Retinal pigment epithelial cell (primary cell): ENCODE measurements at regions not wholly inside any gene's neighbourhood (a gene's known extent, or its start where the extent isn't known, plus 50 kb on each side); places are given as distances from the start of the nearest gene placed in this dataset.

ENCODE experiments used
- DNase-seq: peaks from one replicate; pipeline ENCODE4 v3.0.0-alpha.2; 2010; ENCODE audit warnings: low read depth
- H3K4me3 ChIP-seq: 2 replicates; pipeline ENCODE4 v1.5.1; 2011; ENCODE audit warnings: mild to moderate bottlenecking, low read length, control low read depth, moderate library complexity
- TF ChIP-seq, protein P1 (sequence below): conservative IDR thresholded peaks from 2 replicates; pipeline ENCODE4 v1.5.1; 2011; ENCODE audit warnings: low read depth, low read length, control low read depth, inconsistent platforms

DNA sequence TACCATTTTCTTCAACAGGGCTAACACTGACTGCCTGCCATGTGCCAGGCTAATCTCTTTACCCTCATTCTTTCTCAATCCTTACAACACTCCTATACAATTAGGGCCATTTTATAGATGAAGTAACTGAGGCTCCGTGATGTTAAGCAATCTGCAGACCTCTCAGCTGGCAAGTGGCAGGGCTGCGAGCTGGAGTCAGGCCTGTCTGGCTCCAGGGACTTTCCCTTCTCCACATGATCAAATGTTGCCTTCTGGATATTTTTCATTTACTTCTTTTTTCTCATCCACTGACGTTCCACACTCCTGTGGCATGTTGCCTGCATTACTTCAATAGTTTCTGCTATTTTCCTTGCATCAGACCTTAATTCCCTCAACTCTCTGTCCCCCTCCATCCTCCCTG lies 55.2 kb upstream of the TAGAP start:
- no peak for DNase-seq
- TF ChIP-seq, protein P1, sequence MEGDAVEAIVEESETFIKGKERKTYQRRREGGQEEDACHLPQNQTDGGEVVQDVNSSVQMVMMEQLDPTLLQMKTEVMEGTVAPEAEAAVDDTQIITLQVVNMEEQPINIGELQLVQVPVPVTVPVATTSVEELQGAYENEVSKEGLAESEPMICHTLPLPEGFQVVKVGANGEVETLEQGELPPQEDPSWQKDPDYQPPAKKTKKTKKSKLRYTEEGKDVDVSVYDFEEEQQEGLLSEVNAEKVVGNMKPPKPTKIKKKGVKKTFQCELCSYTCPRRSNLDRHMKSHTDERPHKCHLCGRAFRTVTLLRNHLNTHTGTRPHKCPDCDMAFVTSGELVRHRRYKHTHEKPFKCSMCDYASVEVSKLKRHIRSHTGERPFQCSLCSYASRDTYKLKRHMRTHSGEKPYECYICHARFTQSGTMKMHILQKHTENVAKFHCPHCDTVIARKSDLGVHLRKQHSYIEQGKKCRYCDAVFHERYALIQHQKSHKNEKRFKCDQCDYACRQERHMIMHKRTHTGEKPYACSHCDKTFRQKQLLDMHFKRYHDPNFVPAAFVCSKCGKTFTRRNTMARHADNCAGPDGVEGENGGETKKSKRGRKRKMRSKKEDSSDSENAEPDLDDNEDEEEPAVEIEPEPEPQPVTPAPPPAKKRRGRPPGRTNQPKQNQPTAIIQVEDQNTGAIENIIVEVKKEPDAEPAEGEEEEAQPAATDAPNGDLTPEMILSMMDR, result no peak
- H3K4me3 ChIP-seq, result no peak overlapping the region

DNA sequence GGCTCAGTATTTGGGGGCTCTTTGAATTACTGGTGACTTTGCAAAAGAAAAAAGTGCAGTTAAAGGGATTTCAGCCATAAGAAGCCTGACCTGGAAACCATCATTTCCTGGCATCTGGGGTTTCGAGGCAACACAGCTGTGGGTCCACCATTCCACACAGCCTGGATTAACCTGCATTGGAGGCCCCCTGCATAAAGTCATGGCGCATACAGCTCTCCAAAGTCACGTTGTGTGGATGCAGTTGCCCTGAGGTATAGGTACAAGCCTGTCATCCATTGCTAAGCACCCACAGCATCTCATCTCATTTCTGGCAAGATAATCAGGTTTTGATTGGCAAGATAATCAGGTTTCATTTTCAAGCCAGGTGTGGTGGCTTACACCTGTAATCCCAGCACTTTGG lies 54.5 kb upstream of the TAGAP start:
- H3K4me3 ChIP-seq, result no peak overlapping the region
- TF ChIP-seq, protein P1, result no peak
- no peak for DNase-seq

DNA sequence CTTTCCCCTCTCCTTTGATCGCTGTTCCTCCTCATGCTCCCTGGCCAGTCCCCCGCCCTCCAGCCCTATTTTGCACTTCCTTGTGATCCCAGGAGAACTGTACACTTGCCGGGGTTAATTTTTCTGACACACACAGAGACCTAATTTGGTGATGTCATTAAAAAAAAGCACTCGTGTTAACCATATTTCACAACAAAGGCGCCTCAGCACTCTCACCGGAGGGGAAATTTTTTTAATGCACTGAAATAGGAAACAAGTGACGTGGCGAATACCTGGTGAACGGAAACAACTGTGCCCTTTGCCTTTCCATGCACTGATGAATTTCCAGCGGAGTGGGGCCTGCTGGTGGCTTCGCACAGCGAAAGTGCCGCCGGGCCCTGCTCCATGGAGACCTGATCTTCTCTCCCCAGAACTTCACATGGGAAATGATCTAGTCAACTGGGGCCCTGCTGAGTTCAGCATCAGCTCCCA lies 53.9 kb upstream of the TAGAP start:
- DNase-seq, result no peak
- no peak overlapping the region for H3K4me3 ChIP-seq
- TF ChIP-seq, protein P1, result no peak

DNA sequence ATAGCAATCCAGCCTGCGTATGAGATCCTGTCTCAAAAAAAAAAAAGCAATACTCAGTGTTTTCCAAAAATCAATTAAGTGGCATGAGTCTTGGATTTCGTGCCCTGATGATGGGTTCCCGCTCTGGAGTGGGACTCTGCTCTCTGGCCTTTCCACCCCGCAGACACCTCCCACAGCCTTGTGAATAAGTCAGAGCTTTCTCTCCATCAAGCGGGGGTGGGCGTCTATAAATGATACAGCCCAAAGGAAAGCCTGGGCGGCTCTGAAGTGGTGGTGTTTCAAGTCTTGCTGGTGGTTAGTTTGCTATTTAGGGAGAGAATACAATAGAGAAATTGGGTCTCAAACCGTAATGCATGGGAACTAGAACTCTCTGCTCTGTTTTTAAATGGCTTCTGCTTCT lies 52.5 kb upstream of the TAGAP start:
- H3K4me3 ChIP-seq, result no peak overlapping the region
- no peak for DNase-seq
- TF ChIP-seq, protein P1, result no peak

DNA sequence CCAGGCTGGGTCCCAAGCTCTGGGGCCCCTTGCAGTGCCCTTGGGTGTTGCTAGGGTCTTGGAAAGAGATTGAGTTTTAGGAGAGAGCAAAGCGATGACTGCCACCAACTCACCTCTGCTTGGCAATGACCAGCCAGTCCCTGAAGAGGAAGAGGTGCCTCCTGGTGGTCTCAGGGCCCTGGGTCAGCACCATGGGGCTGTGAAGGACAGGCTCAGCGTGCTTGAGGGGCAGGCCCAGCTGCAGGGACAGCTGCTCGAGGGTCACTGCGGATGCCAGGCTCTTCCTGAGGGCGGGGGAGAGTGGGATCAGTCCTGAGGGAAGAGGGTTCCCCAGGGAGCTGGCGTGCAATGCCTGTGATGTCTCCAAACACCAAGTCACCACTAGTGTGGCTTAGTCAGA lies 50.8 kb upstream of the TAGAP start:
- TF ChIP-seq, protein P1, result no peak
- DNase-seq, result no peak
- no peak overlapping the region for H3K4me3 ChIP-seq

DNA sequence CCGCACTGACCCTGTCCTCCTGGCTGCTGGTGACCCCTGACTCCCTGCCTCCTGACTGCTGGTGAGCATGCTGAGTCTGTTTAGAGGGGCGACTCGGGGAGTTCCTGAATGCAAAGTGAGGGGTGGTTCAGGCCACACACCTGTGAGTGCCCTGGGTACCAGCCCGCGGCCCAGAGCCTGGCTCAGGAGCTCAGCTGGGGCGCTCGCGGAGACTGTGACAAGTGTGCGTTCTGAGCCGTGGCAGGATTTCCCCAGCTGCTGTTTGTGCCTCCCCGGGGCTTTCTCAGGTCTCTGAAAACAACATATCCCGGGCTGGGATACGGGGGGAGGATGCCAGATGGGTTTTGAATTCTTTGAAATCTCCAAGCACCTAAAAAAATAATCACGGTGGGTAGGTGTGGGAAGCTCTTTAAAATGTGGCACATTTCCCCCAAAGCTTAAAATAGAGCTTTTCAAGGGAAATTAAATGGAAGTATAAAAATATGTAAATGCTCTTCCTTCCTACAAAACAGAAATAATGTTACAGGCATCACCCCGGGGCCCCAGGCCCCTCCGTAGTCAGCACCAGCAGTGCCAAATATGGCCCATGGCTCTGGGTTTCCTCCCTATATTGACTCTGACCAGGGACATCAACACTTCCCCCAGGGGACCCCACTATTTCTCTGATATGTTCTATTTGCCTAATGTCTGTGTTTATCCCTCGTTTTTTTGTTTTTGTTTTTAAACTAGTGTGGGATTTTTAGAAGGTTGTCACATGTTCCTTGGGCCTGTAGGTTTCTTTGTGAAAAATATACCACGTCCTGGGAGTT lies 49.9 kb upstream of the TAGAP start:
- H3K4me3 ChIP-seq, result no peak overlapping the region
- TF ChIP-seq, protein P1, result no peak
- no peak for DNase-seq
